ENCODE measurements at regions not wholly inside any gene's neighbourhood (a gene's known extent, or its start where the extent isn't known, plus 50 kb on each side); places are given as distances from the start of the nearest gene placed in this dataset.

- TF ChIP-seq KAT2B (IDR thresholded peaks at IDR 0.05; ENCODE audit: borderline replicate concordance, low read depth, low read length) (no peak), ZNF468 (CRISPR knock-in tag; IDR thresholded peaks at IDR 0.05) (no peak), ZNF644 (CRISPR knock-in tag; IDR thresholded peaks at IDR 0.05; ENCODE audit: low read depth) (no peak)
- TF ChIP-seq, protein P1, sequence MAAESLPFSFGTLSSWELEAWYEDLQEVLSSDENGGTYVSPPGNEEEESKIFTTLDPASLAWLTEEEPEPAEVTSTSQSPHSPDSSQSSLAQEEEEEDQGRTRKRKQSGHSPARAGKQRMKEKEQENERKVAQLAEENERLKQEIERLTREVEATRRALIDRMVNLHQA (CRISPR knock-in tag; IDR thresholded peaks at IDR 0.05), result no peak
These were observed 204.7 kb downstream of the BCAT1 start for GRCh38 chr12:24743941-24744793.

All from HepG2 (cell line).